GM12891 (cell line): ENCODE measurements at regions not wholly inside any gene's neighbourhood (a gene's known extent, or its start where the extent isn't known, plus 50 kb on each side); places are given as distances from the start of the nearest gene placed in this dataset.

Experiments
- PAX5 ChIP-seq: IDR thresholded peaks from 2 replicates; pipeline ENCODE4 v1.6.1; 2011; ENCODE audit warnings: low read length, moderate library complexity, mild to moderate bottlenecking; ENCODE audit not compliant: insufficient read depth, severe bottlenecking
- POLR2A ChIP-seq: IDR thresholded peaks from 2 replicates; pipeline ENCODE4 v1.6.1; 2011; ENCODE audit warnings: low read depth, low read length, control low read depth
- POLR2AphosphoS5 ChIP-seq: IDR thresholded peaks from 2 replicates; pipeline ENCODE4 v1.6.1; 2011; ENCODE audit warnings: low read depth, low read length, control low read depth
- POU2F2 ChIP-seq: IDR thresholded peaks from 2 replicates; pipeline ENCODE4 v1.6.1; 2011; ENCODE audit warnings: low read depth, mild to moderate bottlenecking, control low read depth, low read length, moderate library complexity
- SPI1 ChIP-seq: IDR thresholded peaks from 2 replicates; pipeline ENCODE4 v1.6.1; 2011; ENCODE audit warnings: low read depth, low read length, control low read depth
- TAF1 ChIP-seq: IDR thresholded peaks from 2 replicates; pipeline ENCODE4 v1.6.1; 2011; ENCODE audit warnings: low read depth, low read length, control low read depth

- TF ChIP-seq POLR2A (no peak), POLR2AphosphoS5 (no peak), TAF1 (no peak), PAX5 (no peak), SPI1 (no peak), POU2F2 (no peak)
Observed at GRCh38 chr5:24053737-24054136, 546.3 kb downstream of the PRDM9 start.
